DMS153 treated with DMSO at 0.1 percent for 48 hours (cell line): ENCODE measurements at regions not wholly inside any gene's neighbourhood (a gene's known extent, or its start where the extent isn't known, plus 50 kb on each side); places are given as distances from the start of the nearest gene placed in this dataset.

Source experiments
- DNase-seq: peaks from one replicate; lab custom pipeline; 2025; ENCODE audit not compliant: unreplicated experiment; lab: John Stamatoyannopoulos, UW

GRCh38 chr7:118013252-118014010 lies 140.2 kb upstream of the CTTNBP2 start:
- DNase-seq = no peak

GRCh38 chr7:118022546-118022945 lies 149.3 kb upstream of the CTTNBP2 start:
- no peak for DNase-seq

- DNase-seq = no peak
Observed at GRCh38 chr7:118026791-118027190, 153.6 kb upstream of the CTTNBP2 start.

- DNase-seq = no peak
Observed at GRCh38 chr7:118028226-118028625, 155.0 kb upstream of the CTTNBP2 start.

- DNase-seq = no peak
Observed at GRCh38 chr7:118029826-118030422, 154.0 kb upstream of the LSM8 start.

- DNase-seq = no peak
Observed at GRCh38 chr7:118033273-118033672, 150.7 kb upstream of the LSM8 start.

- DNase-seq = no peak
Observed at GRCh38 chr7:118039963-118040489, 143.9 kb upstream of the LSM8 start.

- no peak for DNase-seq
Observed at GRCh38 chr7:118040562-118040961, 143.4 kb upstream of the LSM8 start.

- DNase-seq = no peak
Observed at GRCh38 chr7:118041251-118041878, 142.6 kb upstream of the LSM8 start.

- no peak for DNase-seq
Observed at GRCh38 chr7:118045629-118046028, 138.3 kb upstream of the LSM8 start.

GRCh38 chr7:118046086-118046485 lies 137.9 kb upstream of the LSM8 start:
- no peak for DNase-seq

- no peak for DNase-seq
Observed at GRCh38 chr7:118046801-118047200, 137.2 kb upstream of the LSM8 start.

- no peak for DNase-seq
Observed at GRCh38 chr7:118052336-118052735, 131.6 kb upstream of the LSM8 start.

GRCh38 chr7:118053353-118053752 lies 130.6 kb upstream of the LSM8 start:
- DNase-seq = no peak

GRCh38 chr7:118054529-118054928 lies 129.4 kb upstream of the LSM8 start:
- DNase-seq = no peak

- no peak for DNase-seq
Observed at GRCh38 chr7:118055647-118056046, 128.3 kb upstream of the LSM8 start.

- DNase-seq = no peak
Observed at GRCh38 chr7:118057404-118057803, 126.6 kb upstream of the LSM8 start.

GRCh38 chr7:118059209-118059608 lies 124.8 kb upstream of the LSM8 start:
- no peak for DNase-seq

- DNase-seq = no peak
Observed at GRCh38 chr7:118060692-118061091, 123.3 kb upstream of the LSM8 start.

- DNase-seq = no peak
Observed at GRCh38 chr7:118061386-118061785, 122.6 kb upstream of the LSM8 start.

- DNase-seq = no peak
Observed at GRCh38 chr7:118072893-118073674, 110.9 kb upstream of the LSM8 start.
